ENCODE measurements at regions not wholly inside any gene's neighbourhood (a gene's known extent, or its start where the extent isn't known, plus 50 kb on each side); places are given as distances from the start of the nearest gene placed in this dataset.

GRCh38 chr7:53699215-53699837 is 663.9 kb downstream of the POM121L12 start:
- TF ChIP-seq POLR2A (IDR thresholded peaks at IDR 0.05; ENCODE audit: borderline replicate concordance, extremely low read depth, insufficient read depth, insufficient read length): no peak
- TF ChIP-seq CEBPB (IDR thresholded peaks at IDR 0.05; ENCODE audit: low read depth): no peak
- TF ChIP-seq, protein P1, sequence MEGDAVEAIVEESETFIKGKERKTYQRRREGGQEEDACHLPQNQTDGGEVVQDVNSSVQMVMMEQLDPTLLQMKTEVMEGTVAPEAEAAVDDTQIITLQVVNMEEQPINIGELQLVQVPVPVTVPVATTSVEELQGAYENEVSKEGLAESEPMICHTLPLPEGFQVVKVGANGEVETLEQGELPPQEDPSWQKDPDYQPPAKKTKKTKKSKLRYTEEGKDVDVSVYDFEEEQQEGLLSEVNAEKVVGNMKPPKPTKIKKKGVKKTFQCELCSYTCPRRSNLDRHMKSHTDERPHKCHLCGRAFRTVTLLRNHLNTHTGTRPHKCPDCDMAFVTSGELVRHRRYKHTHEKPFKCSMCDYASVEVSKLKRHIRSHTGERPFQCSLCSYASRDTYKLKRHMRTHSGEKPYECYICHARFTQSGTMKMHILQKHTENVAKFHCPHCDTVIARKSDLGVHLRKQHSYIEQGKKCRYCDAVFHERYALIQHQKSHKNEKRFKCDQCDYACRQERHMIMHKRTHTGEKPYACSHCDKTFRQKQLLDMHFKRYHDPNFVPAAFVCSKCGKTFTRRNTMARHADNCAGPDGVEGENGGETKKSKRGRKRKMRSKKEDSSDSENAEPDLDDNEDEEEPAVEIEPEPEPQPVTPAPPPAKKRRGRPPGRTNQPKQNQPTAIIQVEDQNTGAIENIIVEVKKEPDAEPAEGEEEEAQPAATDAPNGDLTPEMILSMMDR (IDR thresholded peaks at IDR 0.05 in 2 of 3, conservative IDR thresholded peaks at IDR 0.05 in 1 of 3; ENCODE audit: borderline replicate concordance in 1 of 3, insufficient read depth in 1 of 3, low read depth in 2 of 3, low read length in 2 of 3): no peak
- TF ChIP-seq YY1 (IDR thresholded peaks at IDR 0.05; ENCODE audit: extremely low read depth, insufficient replicate concordance, low read depth, low read length): no peak
- TF ChIP-seq ZNF274 (IDR thresholded peaks at IDR 0.05; ENCODE audit: low read depth, low read length): no peak
- no peak for TF ChIP-seq TCF7L2 (IDR thresholded peaks at IDR 0.05; ENCODE audit: borderline replicate concordance, extremely low read depth, insufficient read depth, insufficient read length)
- TF ChIP-seq EZH2phosphoT487 (IDR thresholded peaks at IDR 0.05; ENCODE audit: borderline replicate concordance): no peak
- TF ChIP-seq MAX (IDR thresholded peaks at IDR 0.05): no peak
- TF ChIP-seq ELF1 (IDR thresholded peaks at IDR 0.05; ENCODE audit: borderline replicate concordance, low read depth): no peak
- no peak for TF ChIP-seq ZFX (IDR thresholded peaks at IDR 0.05)
- TF ChIP-seq, protein P2, sequence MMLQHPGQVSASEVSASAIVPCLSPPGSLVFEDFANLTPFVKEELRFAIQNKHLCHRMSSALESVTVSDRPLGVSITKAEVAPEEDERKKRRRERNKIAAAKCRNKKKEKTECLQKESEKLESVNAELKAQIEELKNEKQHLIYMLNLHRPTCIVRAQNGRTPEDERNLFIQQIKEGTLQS (IDR thresholded peaks at IDR 0.05): no peak
- TF ChIP-seq POLR2AphosphoS5 (IDR thresholded peaks at IDR 0.05; ENCODE audit: low read depth, low read length): no peak
- no peak for TF ChIP-seq SRF (IDR thresholded peaks at IDR 0.05; ENCODE audit: low read depth)
- TF ChIP-seq FOSL1 (IDR thresholded peaks at IDR 0.05; ENCODE audit: low read depth): no peak
- H3K9me3 ChIP-seq (ENCODE audit: control insufficient read depth in 1 of 2, insufficient read depth in 1 of 2, low read depth in 1 of 2, low read length in 2 of 2): peaks cover 4 to 22% of the 10 kb centered on the region in 2 experiments; a peak in 3 of 4 replicates
- H3K27me3 ChIP-seq (ENCODE audit: insufficient read depth, low read length): no peaks in the 10 kb centered on the region
- ChIA-PET POLR2A (no interaction called here), RAD21 (ENCODE audit: low non-redundant PET in 1 of 2, low total read pairs in 2 of 2, uncharacterized antibody in 2 of 2, unreplicated experiment in 2 of 2) (no interaction called here), CTCF (no interaction called here)
- no peaks in the 10 kb centered on the region for H4K20me1 ChIP-seq (ENCODE audit: insufficient read depth)
- no peak overlapping the region for H3K9ac ChIP-seq (ENCODE audit: low read length)
- H3K27ac ChIP-seq (ENCODE audit: low read depth, low read length): no peak overlapping the region
- no peak overlapping the region for H2AFZ ChIP-seq (ENCODE audit: low read depth, low read length, poor library complexity, severe bottlenecking)
- no peak overlapping the region for H3K4me2 ChIP-seq (ENCODE audit: low read length)
- no peak overlapping the region for H3K4me3 ChIP-seq (replicated peaks in 1 of 2; ENCODE audit: low read depth in 1 of 2, low read length in 2 of 2)
- ATAC-seq (no peak), DNase-seq (ENCODE audit: low read depth, low spot score) (no peak)
- H3K79me2 ChIP-seq (ENCODE audit: insufficient read depth, low read length): no peaks in the 10 kb centered on the region
- H3K4me1 ChIP-seq (ENCODE audit: control insufficient read depth in 1 of 2, insufficient read depth in 2 of 2, low read length in 2 of 2): no peaks in the 10 kb centered on the region
- no peaks in the 10 kb centered on the region for H3K9me2 ChIP-seq (ENCODE audit: insufficient read depth)
- no peaks in the 10 kb centered on the region for H3K36me3 ChIP-seq (ENCODE audit: control insufficient read depth in 1 of 2, insufficient read depth in 2 of 2, low read length in 2 of 2)
- no TSS peak for BruUV-seq (replicated peaks)
- intact Hi-C loops (cut with micrococcal nuclease): no loop called here

Data from HCT116 (cell line).